Endothelial cell of umbilical vein (primary cell): ENCODE measurements at regions not wholly inside any gene's neighbourhood (a gene's known extent, or its start where the extent isn't known, plus 50 kb on each side); places are given as distances from the start of the nearest gene placed in this dataset.

Experiments used
- BruUV-seq: library from RNA; stranded (reverse); fragments of 400-500 nt; replicated peaks from 2 replicates; lab custom pipeline; 2021; lab: Mats Ljungman, UMichigan
- CTCF ChIA-PET: fragments of 300-600, 350-600 bp; sonication (Branson Sonifier 250); formaldehyde crosslinking; loops from one replicate; lab custom pipeline; 2021; ENCODE audit warnings: antibody characterized with exemption, inconsistent platforms; lab: Charles Lee
- POLR2A ChIA-PET: fragments of 300-600, 350-600 bp; sonication (Branson Sonifier 250); formaldehyde crosslinking; loops from one replicate; lab custom pipeline; 2021; ENCODE audit warnings: antibody characterized with exemption, inconsistent platforms; lab: Charles Lee
- DNase-seq: peaks from one replicate; pipeline ENCODE4 v3.0.0-alpha.2; 2011; ENCODE audit warnings: low read depth, low spot score
- FAIRE-seq: peaks from 2 replicates; lab custom pipeline; 2011; peaks lifted over from hg19 to GRCh38; lab: Jason Lieb, UNC
- H2AFZ ChIP-seq: 2 replicates; pipeline ENCODE4 v1.6.0; 2012; ENCODE audit warnings: low read depth, low read length, control low read depth, inconsistent platforms
- H3K27ac ChIP-seq: 2 replicates; pipeline ENCODE4 v1.5.1; 2011; ENCODE audit warnings: low read depth, mild to moderate bottlenecking, control low read depth, low read length, moderate library complexity; ENCODE audit not compliant: insufficient read depth
- H3K27me3 ChIP-seq, 2 experiments: 2 replicates each; pipeline versions ENCODE4 v1.6.0 to v1.6.1; 2011; ENCODE audit warnings: low read length in 2 of 2, mixed read lengths in 1 of 2; ENCODE audit not compliant: control insufficient read depth in 2 of 2, insufficient read depth in 2 of 2
- H3K36me3 ChIP-seq, 2 experiments: 2 replicates in 1 of 2; 3 replicates in 1 of 2; pipeline ENCODE4 v1.5.1; 2011; ENCODE audit warnings: low read length in 2 of 2, mild to moderate bottlenecking in 1 of 2, moderate library complexity in 1 of 2; ENCODE audit not compliant: control insufficient read depth in 2 of 2, insufficient read depth in 2 of 2; ENCODE audit errors: extremely low read depth in 1 of 2
- H3K4me1 ChIP-seq: 3 replicates; pipeline ENCODE4 v1.5.1; 2011; ENCODE audit warnings: mild to moderate bottlenecking, low read length; ENCODE audit not compliant: control insufficient read depth, insufficient read depth; ENCODE audit errors: extremely low read depth
- H3K4me2 ChIP-seq: 2 replicates; pipeline ENCODE4 v1.6.1; 2011; ENCODE audit warnings: low read length, control low read depth, mixed read lengths; ENCODE audit not compliant: insufficient read depth
- H3K4me3 ChIP-seq, 3 experiments: fragments of 200-600 bp in 1 of 3; sonication (generic), shearing (Covaris generic) in 1 of 3; replicated peaks in 1 of 3; 2 replicates each; pipeline ENCODE4 v1.5.1; 2011 to 2016; ENCODE audit warnings: control low read depth in 3 of 3, low read length in 3 of 3, mild to moderate bottlenecking in 2 of 3, inconsistent platforms in 1 of 3, low read depth in 1 of 3, moderate library complexity in 1 of 3; ENCODE audit not compliant: insufficient read depth in 1 of 3
- H3K79me2 ChIP-seq: 2 replicates; pipeline ENCODE4 v1.6.0; 2012; ENCODE audit warnings: low read length, inconsistent platforms; ENCODE audit not compliant: control insufficient read depth, insufficient read depth
- H3K9ac ChIP-seq: replicated peaks from 2 replicates; pipeline ENCODE3; 2011; ENCODE audit warnings: low read length, control low read depth; ENCODE audit not compliant: insufficient read depth; ENCODE audit errors: extremely low read depth
- H3K9me1 ChIP-seq: replicated peaks from 3 replicates; pipeline ENCODE4 v1.6.0; 2011; ENCODE audit warnings: mild to moderate bottlenecking, low read length; ENCODE audit not compliant: control insufficient read depth, insufficient read depth; ENCODE audit errors: extremely low read depth
- H3K9me3 ChIP-seq: replicated peaks from 2 replicates; pipeline ENCODE4 v1.5.1; 2012; ENCODE audit warnings: low read length, inconsistent platforms; ENCODE audit not compliant: control insufficient read depth, insufficient read depth
- H4K20me1 ChIP-seq: replicated peaks from 2 replicates; pipeline ENCODE3; 2011; ENCODE audit warnings: mild to moderate bottlenecking, low read length; ENCODE audit not compliant: control insufficient read depth, insufficient read depth; ENCODE audit errors: extremely low read depth
- EZH2 ChIP-seq: IDR thresholded peaks from 2 replicates; pipeline ENCODE4 v1.6.1; 2012; ENCODE audit warnings: borderline replicate concordance, low read depth, mild to moderate bottlenecking, moderate library complexity, low read length, inconsistent platforms; ENCODE audit not compliant: severe bottlenecking
- FOS ChIP-seq: IDR thresholded peaks from 2 replicates; pipeline ENCODE4 v1.6.1; 2011; ENCODE audit warnings: mild to moderate bottlenecking, low read length, moderate library complexity, borderline replicate concordance; ENCODE audit not compliant: insufficient read depth
- GATA2 ChIP-seq: IDR thresholded peaks from 2 replicates; pipeline ENCODE4 v1.7.0; 2011; ENCODE audit warnings: low read depth, mild to moderate bottlenecking, moderate library complexity, mixed read lengths, low read length; ENCODE audit not compliant: insufficient read length, insufficient read depth
- JUN ChIP-seq: IDR thresholded peaks from 2 replicates; pipeline ENCODE4 v1.6.1; 2011; ENCODE audit warnings: borderline replicate concordance, low read depth; ENCODE audit not compliant: insufficient read length, insufficient read depth
- MYC ChIP-seq: IDR thresholded peaks from one replicate; pipeline ENCODE4 v1.6.1; 2011; ENCODE audit warnings: mild to moderate bottlenecking, low read depth, low read length
- POLR2A ChIP-seq: IDR thresholded peaks from 2 replicates; pipeline ENCODE4 v1.6.1; 2012; ENCODE audit warnings: low read depth, mild to moderate bottlenecking, control low read depth, low read length
- POLR2AphosphoS5 ChIP-seq: IDR thresholded peaks from 2 replicates; pipeline ENCODE4 v1.6.1; 2012; ENCODE audit warnings: low read depth, mild to moderate bottlenecking, control low read depth, low read length, moderate library complexity; ENCODE audit not compliant: insufficient read depth
- dilution Hi-C: fragments of 300-500 bp; cut with MboI; formaldehyde crosslinking; loops from one replicate; pipeline ENCODE4 v1.15.0; 2019; ENCODE audit warnings: low sequenced_read_pairs; ENCODE audit not compliant: extremely low pct_ligation_motif_present
- intact Hi-C: fragments of 100-400 bp; cut with micrococcal nuclease; formaldehyde crosslinking; loops from one replicate; pipeline ENCODE4 v1.10.0; 2022
- TF ChIP-seq, protein P1 (sequence below), 2 donors: IDR thresholded peaks; 1 replicate in 1 of 2; 2 replicates in 1 of 2; pipeline ENCODE4 v1.5.1; 2011; ENCODE audit warnings: low read length in 2 of 2, mild to moderate bottlenecking in 2 of 2, moderate library complexity in 2 of 2, control low read depth in 1 of 2, inconsistent platforms in 1 of 2, low read depth in 1 of 2; ENCODE audit not compliant: insufficient read depth in 1 of 2; ENCODE audit errors: extremely low read depth in 1 of 2
- TF ChIP-seq, protein P2 (sequence below): IDR thresholded peaks from 2 replicates; pipeline ENCODE4 v1.6.1; 2011; ENCODE audit not compliant: insufficient read depth, insufficient read length

DNA sequence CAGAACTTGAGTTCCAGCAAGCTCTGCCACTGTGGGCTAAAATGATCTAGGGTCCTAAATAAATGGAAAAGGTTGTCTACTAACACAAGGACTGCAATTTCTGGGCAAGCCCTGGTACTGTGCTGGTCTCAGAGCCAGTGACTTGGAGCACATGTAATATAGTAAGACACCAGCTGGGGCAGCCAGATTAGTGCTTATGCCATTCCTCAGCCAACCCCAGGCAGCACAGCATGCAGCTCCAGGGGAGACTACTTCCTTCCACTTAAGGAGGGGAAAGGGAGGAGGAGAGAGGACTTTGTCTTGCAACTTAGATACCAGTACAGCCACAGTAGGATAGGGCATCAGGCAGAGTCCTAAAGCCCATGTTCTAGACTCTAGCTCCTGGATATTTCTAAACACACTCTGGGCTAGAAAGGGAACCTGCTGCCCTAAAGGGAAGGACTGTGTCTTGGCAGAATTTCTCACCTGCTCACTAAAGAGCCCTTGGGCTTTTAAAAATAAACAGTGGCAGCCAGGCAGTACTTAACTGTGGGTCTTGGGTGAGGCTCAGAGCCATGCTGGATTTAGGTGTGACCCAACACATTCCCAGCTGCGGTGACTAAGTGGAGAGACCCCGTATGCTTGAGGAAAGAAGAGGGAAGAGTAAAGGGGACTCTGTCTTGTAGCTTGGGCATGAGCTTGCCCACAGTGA, 223.7 kb upstream of the BCHE start:
- POLR2A ChIA-PET, result no interaction called here
- no peaks in the 10 kb centered on the region for H3K27me3 ChIP-seq
- no TSS peak for BruUV-seq

More for the DNA sequence above, 223.7 kb upstream of the BCHE start:
- Histone ChIP-seq H3K9me3 (no peaks in the 10 kb centered on the region), H3K4me1 (no peaks in the 10 kb centered on the region), H3K9me1 (no peaks in the 10 kb centered on the region), H3K9ac (no peak overlapping the region), H3K79me2 (no peaks in the 10 kb centered on the region), H3K27ac (no peak overlapping the region), H2AFZ (no peak overlapping the region), H3K4me3 (no peak overlapping the region), H4K20me1 (no peaks in the 10 kb centered on the region), H3K36me3 (no peaks in the 10 kb centered on the region), H3K4me2 (no peak overlapping the region)
- intact Hi-C loops, result no loop called here
- DNase-seq (no peak), FAIRE-seq (no peak)
- CTCF ChIA-PET, result no interaction called here
- TF ChIP-seq MYC, result no peak
- no peak for TF ChIP-seq EZH2
- no peak for TF ChIP-seq JUN
- TF ChIP-seq GATA2, result no peak
- TF ChIP-seq, protein P1, sequence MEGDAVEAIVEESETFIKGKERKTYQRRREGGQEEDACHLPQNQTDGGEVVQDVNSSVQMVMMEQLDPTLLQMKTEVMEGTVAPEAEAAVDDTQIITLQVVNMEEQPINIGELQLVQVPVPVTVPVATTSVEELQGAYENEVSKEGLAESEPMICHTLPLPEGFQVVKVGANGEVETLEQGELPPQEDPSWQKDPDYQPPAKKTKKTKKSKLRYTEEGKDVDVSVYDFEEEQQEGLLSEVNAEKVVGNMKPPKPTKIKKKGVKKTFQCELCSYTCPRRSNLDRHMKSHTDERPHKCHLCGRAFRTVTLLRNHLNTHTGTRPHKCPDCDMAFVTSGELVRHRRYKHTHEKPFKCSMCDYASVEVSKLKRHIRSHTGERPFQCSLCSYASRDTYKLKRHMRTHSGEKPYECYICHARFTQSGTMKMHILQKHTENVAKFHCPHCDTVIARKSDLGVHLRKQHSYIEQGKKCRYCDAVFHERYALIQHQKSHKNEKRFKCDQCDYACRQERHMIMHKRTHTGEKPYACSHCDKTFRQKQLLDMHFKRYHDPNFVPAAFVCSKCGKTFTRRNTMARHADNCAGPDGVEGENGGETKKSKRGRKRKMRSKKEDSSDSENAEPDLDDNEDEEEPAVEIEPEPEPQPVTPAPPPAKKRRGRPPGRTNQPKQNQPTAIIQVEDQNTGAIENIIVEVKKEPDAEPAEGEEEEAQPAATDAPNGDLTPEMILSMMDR (IDR thresholded peaks at IDR 0.05; ENCODE audit: extremely low read depth in 1 of 2, insufficient read depth in 1 of 2, low read depth in 1 of 2, low read length in 2 of 2), result no peak
- TF ChIP-seq, protein P2, sequence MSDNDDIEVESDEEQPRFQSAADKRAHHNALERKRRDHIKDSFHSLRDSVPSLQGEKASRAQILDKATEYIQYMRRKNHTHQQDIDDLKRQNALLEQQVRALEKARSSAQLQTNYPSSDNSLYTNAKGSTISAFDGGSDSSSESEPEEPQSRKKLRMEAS, result no peak
- no peak for TF ChIP-seq FOS
- TF ChIP-seq POLR2AphosphoS5, result no peak
- no peak for TF ChIP-seq POLR2A
- dilution Hi-C loops, result no loop called here
